ENCODE measurements at regions not wholly inside any gene's neighbourhood (a gene's known extent, or its start where the extent isn't known, plus 50 kb on each side); places are given as distances from the start of the nearest gene placed in this dataset.
"Not testable (repeated sequence)": the region's sequence is repeated elsewhere in the genome, so short reads cannot be mapped to it uniquely, and the experiment has no call there.

- no peak for ATAC-seq (ENCODE audit: low FRiP score in 2 of 2)
- no peak for DNase-seq
- Histone ChIP-seq H3K36me3 (no peaks in the 10 kb centered on the region), H3K27me3 (no peaks in the 10 kb centered on the region), H3K4me3 (no peak overlapping the region), H3K27ac (no peak overlapping the region), H3K9me3 (no peaks in the 10 kb centered on the region), H3K4me1 (no peaks in the 10 kb centered on the region)
- no peak for TF ChIP-seq POLR2AphosphoS5 (IDR thresholded peaks at IDR 0.05)
Observed at GRCh38 chr4:72205298-72205697, 173.5 kb downstream of the NPFFR2 start.

GRCh38 chr4:72205831-72206230 lies 174.0 kb downstream of the NPFFR2 start:
- Histone ChIP-seq H3K9me3 (no peaks in the 10 kb centered on the region), H3K4me1 (no peaks in the 10 kb centered on the region), H3K27me3 (no peaks in the 10 kb centered on the region), H3K27ac (no peak overlapping the region), H3K4me3 (no peak overlapping the region), H3K36me3 (no peaks in the 10 kb centered on the region)
- no peak for TF ChIP-seq CTCF (IDR thresholded peaks at IDR 0.05)
- no peak for TF ChIP-seq POLR2AphosphoS5 (IDR thresholded peaks at IDR 0.05)
- no peak for TF ChIP-seq EP300 (IDR thresholded peaks at IDR 0.05)
- no peak for TF ChIP-seq POLR2A (IDR thresholded peaks at IDR 0.05)
- ATAC-seq (ENCODE audit: low FRiP score in 2 of 2) (no peak), DNase-seq (no peak)
- WGBS, 2 donors = 70 to 74% methylated on average over 3 of the region's 3 CpGs

- ATAC-seq (ENCODE audit: low FRiP score in 2 of 2) (no peak), DNase-seq (no peak)
- Histone ChIP-seq H3K9me3 (no peaks in the 10 kb centered on the region), H3K4me3 (no peak overlapping the region), H3K27me3 (no peaks in the 10 kb centered on the region), H3K4me1 (no peaks in the 10 kb centered on the region), H3K27ac (no peak overlapping the region), H3K36me3 (no peaks in the 10 kb centered on the region)
- TF ChIP-seq POLR2A (IDR thresholded peaks at IDR 0.05) (no peak), CTCF (IDR thresholded peaks at IDR 0.05) (no peak), EP300 (IDR thresholded peaks at IDR 0.05) (no peak), POLR2AphosphoS5 (IDR thresholded peaks at IDR 0.05) (no peak)
Observed at GRCh38 chr4:72207196-72207595, 175.4 kb downstream of the NPFFR2 start.

GRCh38 chr4:72208421-72209075 lies 176.7 kb downstream of the NPFFR2 start:
- DNase-seq (no peak), ATAC-seq (ENCODE audit: low FRiP score in 2 of 2) (no peak)
- H3K36me3 ChIP-seq = no peaks in the 10 kb centered on the region
- H3K27ac ChIP-seq = no peak overlapping the region
- H3K9me3 ChIP-seq = no peaks in the 10 kb centered on the region
- no peak overlapping the region for H3K4me3 ChIP-seq
- H3K4me1 ChIP-seq = no peaks in the 10 kb centered on the region
- WGBS, 2 donors = 45 to 51% methylated on average over 3 of the region's 3 CpGs
- no peaks in the 10 kb centered on the region for H3K27me3 ChIP-seq
- TF ChIP-seq POLR2AphosphoS5 (IDR thresholded peaks at IDR 0.05) (no peak), POLR2A (IDR thresholded peaks at IDR 0.05) (no peak)

GRCh38 chr4:72209600-72209999 lies 177.8 kb downstream of the NPFFR2 start:
- Histone ChIP-seq H3K9me3 (no peaks in the 10 kb centered on the region), H3K4me1 (no peaks in the 10 kb centered on the region), H3K36me3 (no peaks in the 10 kb centered on the region), H3K27me3 (no peaks in the 10 kb centered on the region), H3K4me3 (no peak overlapping the region), H3K27ac (no peak overlapping the region)
- DNase-seq (no peak), ATAC-seq (ENCODE audit: low FRiP score in 2 of 2) (no peak)
- TF ChIP-seq POLR2A (IDR thresholded peaks at IDR 0.05) (no peak), CTCF (IDR thresholded peaks at IDR 0.05) (no peak), POLR2AphosphoS5 (IDR thresholded peaks at IDR 0.05) (no peak), EP300 (IDR thresholded peaks at IDR 0.05) (no peak)

GRCh38 chr4:72213763-72214162 lies 182.0 kb downstream of the NPFFR2 start:
- not testable (repeated sequence) for H3K4me3 ChIP-seq; H3K27me3 ChIP-seq; H3K27ac ChIP-seq; H3K36me3 ChIP-seq; H3K9me3 ChIP-seq; ATAC-seq (ENCODE audit: low FRiP score in 2 of 2); DNase-seq; H3K4me1 ChIP-seq
- WGBS, 2 donors = 82 to 83% methylated on average over 5 of the region's 5 CpGs
